Karpas-422 (cell line): ENCODE measurements at regions not wholly inside any gene's neighbourhood (a gene's known extent, or its start where the extent isn't known, plus 50 kb on each side); places are given as distances from the start of the nearest gene placed in this dataset. TPM values are rescaled to one million over a fixed set of nuclear protein-coding genes. Genes with fewer than 3 reads are reported as not detected.

Source experiments
- DNase-seq: peaks from one replicate; pipeline ENCODE4 v3.0.0-alpha.2; 2015
- H2AFZ ChIP-seq: fragments of 200-600 bp; sonication (generic); 2 replicates; pipeline ENCODE4 v1.6.1; 2014; ENCODE audit warnings: antibody characterized with exemption, low read length, mixed read lengths
- H3K27ac ChIP-seq: fragments of 200-600 bp; sonication (generic); 2 replicates; pipeline ENCODE4 v1.5.1; 2014; ENCODE audit warnings: mild to moderate bottlenecking, low read length, moderate library complexity
- H3K27me3 ChIP-seq: fragments of 200-600 bp; sonication (generic); 2 replicates; pipeline ENCODE4 v1.6.1; 2014; ENCODE audit warnings: low read length, mixed read lengths
- H3K36me3 ChIP-seq: fragments of 200-600 bp; sonication (generic); 2 replicates; pipeline ENCODE4 v1.6.1; 2014; ENCODE audit warnings: low read length, mixed read lengths; ENCODE audit not compliant: insufficient read depth
- H3K4me1 ChIP-seq: fragments of 200-600 bp; sonication (generic); 2 replicates; pipeline ENCODE4 v1.6.1; 2014; ENCODE audit warnings: mild to moderate bottlenecking, low read length, mixed read lengths
- H3K4me2 ChIP-seq: fragments of 200-600 bp; sonication (generic); 2 replicates; pipeline ENCODE4 v1.6.1; 2014; ENCODE audit warnings: low read length, low read depth, mild to moderate bottlenecking; ENCODE audit not compliant: poor library complexity, severe bottlenecking
- H3K4me3 ChIP-seq: fragments of 200-600 bp; sonication (generic); 2 replicates; pipeline ENCODE4 v1.5.1; 2014; ENCODE audit warnings: mild to moderate bottlenecking, antibody characterized with exemption, low read length, mixed read lengths
- H3K79me2 ChIP-seq: fragments of 200-600 bp; sonication (generic); 2 replicates; pipeline ENCODE4 v1.6.1; 2014; ENCODE audit warnings: mild to moderate bottlenecking, low read length, mixed read lengths
- H3K9ac ChIP-seq: fragments of 200-600 bp; sonication (generic); 2 replicates; pipeline ENCODE4 v1.6.0; 2014; ENCODE audit warnings: low read length
- H3K9me2 ChIP-seq: fragments of 200-600 bp; sonication (generic), shearing (Covaris generic); replicated peaks from 2 replicates; pipeline ENCODE4 v1.6.0; 2014; ENCODE audit warnings: mild to moderate bottlenecking, low read length, moderate library complexity; ENCODE audit not compliant: insufficient read depth
- H3K9me3 ChIP-seq: fragments of 300-700, 200-600 bp; sonication (generic); 2 replicates; pipeline ENCODE4 v1.6.1; 2014; ENCODE audit warnings: low read length, mixed read lengths
- H4K20me1 ChIP-seq: fragments of 200-600 bp; sonication (generic); 2 replicates; pipeline ENCODE4 v1.6.1; 2014; ENCODE audit warnings: mild to moderate bottlenecking, antibody characterized with exemption, low read length, low read depth; ENCODE audit not compliant: insufficient read depth
- small RNA-seq: library from RNA; depleted of rRNA; stranded (forward); fragments of <200 nt; gene quantifications from one replicate; pipeline ENCODE3, GENCODE V24; 2014

DNA sequence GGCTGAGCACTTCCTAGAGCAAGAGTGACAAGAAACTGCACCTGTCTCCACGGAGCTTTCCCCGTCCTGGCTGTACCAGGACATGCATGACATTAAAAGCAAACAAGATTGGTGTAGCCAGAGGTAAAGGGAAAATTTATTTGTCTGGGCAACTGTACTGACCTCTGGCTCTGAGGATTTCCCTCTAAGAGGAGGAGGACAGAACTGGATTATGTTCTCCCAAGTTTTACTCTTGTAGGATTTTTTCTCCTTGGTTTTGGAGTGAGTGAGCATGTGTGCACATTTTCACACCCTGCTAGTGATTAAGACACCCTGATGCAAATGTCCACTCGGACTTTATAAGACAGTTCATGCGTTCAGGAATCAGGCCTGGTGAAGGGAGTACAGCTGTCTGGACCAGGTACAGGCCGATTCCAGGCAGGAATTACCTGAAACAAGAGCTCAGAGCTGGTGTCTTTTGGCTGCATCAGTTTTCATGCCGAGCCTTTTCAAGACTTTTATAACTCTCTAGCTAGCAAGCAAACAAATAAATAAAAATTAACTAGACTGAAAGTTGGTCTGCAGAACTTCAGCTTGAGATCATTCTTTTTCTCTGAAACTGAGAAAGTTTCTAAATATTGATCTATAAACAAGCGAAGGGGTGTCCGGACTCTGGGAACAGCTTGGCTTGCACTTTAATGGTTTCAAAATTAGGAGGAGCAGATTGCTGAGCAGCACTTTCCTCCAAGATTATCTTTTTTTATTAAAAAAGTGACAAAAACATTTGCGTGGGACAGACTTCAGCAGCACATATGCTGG is 51.3 kb upstream of the SPRY1 start:
- no peaks in the 10 kb centered on the region for H3K36me3 ChIP-seq
- DNase-seq: no peak
- no peaks in the 10 kb centered on the region for H3K4me1 ChIP-seq
- H3K9me2 ChIP-seq: no peaks in the 10 kb centered on the region
- H3K27me3 ChIP-seq: no peaks in the 10 kb centered on the region
- H4K20me1 ChIP-seq: no peaks in the 10 kb centered on the region
- no peak overlapping the region for H3K9ac ChIP-seq
- H3K4me2 ChIP-seq: no peak overlapping the region
- H3K9me3 ChIP-seq: no peaks in the 10 kb centered on the region
- H3K27ac ChIP-seq: no peak overlapping the region
- H3K79me2 ChIP-seq: no peaks in the 10 kb centered on the region
- no peak overlapping the region for H2AFZ ChIP-seq
- H3K4me3 ChIP-seq: no peak overlapping the region

DNA sequence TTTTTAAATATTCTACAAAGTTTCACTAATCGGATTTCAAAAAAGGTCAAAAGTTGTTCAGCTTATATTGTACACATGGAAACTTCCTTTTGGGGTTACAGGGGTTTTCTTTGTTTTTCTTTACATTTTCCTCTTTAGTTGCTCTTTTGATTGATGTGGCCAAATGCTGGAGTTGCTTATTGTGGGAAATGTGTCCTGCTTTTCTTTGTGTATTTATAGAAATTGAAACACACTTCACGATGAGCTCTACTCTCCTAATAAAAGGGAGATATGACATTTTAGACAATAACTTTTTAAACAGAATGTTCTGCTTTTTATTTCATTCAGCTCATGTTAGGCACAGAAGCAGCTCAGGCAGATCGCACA is 50.7 kb upstream of the SPRY1 start:
- DNase-seq: no peak
- Histone ChIP-seq H3K4me2 (no peak overlapping the region), H3K9me2 (no peaks in the 10 kb centered on the region), H3K4me1 (no peaks in the 10 kb centered on the region), H4K20me1 (no peaks in the 10 kb centered on the region), H3K9ac (no peak overlapping the region), H3K27ac (no peak overlapping the region), H3K27me3 (no peaks in the 10 kb centered on the region), H2AFZ (no peak overlapping the region), H3K79me2 (no peaks in the 10 kb centered on the region), H3K36me3 (no peaks in the 10 kb centered on the region), H3K9me3 (no peaks in the 10 kb centered on the region), H3K4me3 (no peak overlapping the region)

DNA sequence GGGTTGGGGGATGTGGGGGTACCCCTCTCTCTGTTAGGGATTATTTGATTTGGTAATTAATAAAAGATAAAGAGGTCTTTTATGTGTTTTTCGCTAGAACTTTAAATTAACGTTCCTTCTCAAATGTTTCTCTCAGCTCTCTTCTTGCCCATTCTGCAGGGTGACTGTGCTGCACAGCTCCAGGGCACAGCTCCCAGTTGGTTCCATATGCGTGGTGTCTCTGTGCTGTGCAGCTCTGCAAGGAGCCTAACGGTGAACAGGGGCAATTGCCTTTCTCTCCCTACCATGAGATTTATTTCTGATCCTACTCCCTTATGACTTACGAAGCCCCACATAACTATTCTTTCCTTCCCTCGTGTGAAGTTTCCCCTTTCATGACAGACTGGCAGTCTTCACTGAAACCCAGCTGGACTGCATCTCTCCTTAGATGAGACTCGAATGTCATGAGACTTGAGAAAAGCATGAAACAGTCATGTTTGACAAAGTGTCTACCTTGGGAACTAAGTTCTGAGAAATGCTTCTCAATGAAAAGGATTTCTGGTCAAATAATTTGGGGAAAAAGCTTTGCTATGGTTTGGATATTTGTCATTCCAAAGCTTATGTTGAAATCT is 50.2 kb upstream of the SPRY1 start:
- Histone ChIP-seq H3K4me3 (no peak overlapping the region), H3K9me2 (no peaks in the 10 kb centered on the region), H3K36me3 (no peaks in the 10 kb centered on the region), H4K20me1 (no peaks in the 10 kb centered on the region), H3K9ac (no peak overlapping the region), H2AFZ (no peak overlapping the region), H3K4me2 (no peak overlapping the region), H3K9me3 (no peaks in the 10 kb centered on the region), H3K79me2 (no peaks in the 10 kb centered on the region), H3K4me1 (no peaks in the 10 kb centered on the region), H3K27me3 (no peaks in the 10 kb centered on the region), H3K27ac (no peak overlapping the region)
- no peak for DNase-seq

Small RNA genes lying in the stretch of these regions (small RNA-seq; reads per million reads assigned to genes)
- not detected for gene AC026402.1
